NB4 (cell line): ENCODE measurements at regions not wholly inside any gene's neighbourhood (a gene's known extent, or its start where the extent isn't known, plus 50 kb on each side); places are given as distances from the start of the nearest gene placed in this dataset.

Experiments used
- POLR2A ChIP-seq: IDR thresholded peaks from 2 replicates; pipeline ENCODE4 v1.6.1; 2011; ENCODE audit warnings: mild to moderate bottlenecking; ENCODE audit not compliant: insufficient read length; ENCODE audit errors: extremely low read depth
- TF ChIP-seq, protein P1 (sequence below): IDR thresholded peaks from one replicate; pipeline ENCODE4 v1.5.1; 2012; ENCODE audit warnings: low read depth, low read length

DNA sequence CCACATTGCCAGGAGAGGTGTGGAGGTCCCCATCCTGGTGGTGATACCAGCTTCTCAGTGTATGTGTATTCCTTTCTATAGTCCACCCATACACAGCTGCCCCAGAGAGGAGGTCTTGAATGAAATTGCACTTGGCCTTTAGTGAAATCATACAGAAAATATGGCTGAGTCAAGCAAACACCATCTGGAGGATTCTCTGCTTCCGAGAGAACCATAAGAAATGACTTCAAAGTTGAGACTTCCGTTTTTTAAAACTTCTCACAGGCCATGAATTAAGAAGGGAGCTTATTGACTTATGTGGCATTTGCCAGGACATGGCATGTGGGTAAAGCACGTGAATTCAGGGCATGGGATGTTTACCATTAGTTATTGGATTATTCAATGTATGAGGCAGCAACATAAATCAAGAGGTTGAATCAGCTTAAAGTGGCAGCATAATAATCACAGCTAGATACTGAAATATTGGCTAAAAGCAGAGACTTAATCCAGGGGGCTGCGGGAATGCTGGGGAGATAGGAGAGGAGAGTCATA lies 119.1 kb upstream of the MTNR1B start:
- TF ChIP-seq, protein P1, sequence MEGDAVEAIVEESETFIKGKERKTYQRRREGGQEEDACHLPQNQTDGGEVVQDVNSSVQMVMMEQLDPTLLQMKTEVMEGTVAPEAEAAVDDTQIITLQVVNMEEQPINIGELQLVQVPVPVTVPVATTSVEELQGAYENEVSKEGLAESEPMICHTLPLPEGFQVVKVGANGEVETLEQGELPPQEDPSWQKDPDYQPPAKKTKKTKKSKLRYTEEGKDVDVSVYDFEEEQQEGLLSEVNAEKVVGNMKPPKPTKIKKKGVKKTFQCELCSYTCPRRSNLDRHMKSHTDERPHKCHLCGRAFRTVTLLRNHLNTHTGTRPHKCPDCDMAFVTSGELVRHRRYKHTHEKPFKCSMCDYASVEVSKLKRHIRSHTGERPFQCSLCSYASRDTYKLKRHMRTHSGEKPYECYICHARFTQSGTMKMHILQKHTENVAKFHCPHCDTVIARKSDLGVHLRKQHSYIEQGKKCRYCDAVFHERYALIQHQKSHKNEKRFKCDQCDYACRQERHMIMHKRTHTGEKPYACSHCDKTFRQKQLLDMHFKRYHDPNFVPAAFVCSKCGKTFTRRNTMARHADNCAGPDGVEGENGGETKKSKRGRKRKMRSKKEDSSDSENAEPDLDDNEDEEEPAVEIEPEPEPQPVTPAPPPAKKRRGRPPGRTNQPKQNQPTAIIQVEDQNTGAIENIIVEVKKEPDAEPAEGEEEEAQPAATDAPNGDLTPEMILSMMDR: no peak
- no peak for TF ChIP-seq POLR2A
